ENCODE measurements at regions not wholly inside any gene's neighbourhood (a gene's known extent, or its start where the extent isn't known, plus 50 kb on each side); places are given as distances from the start of the nearest gene placed in this dataset.

- H3K27me3 ChIP-seq (ENCODE audit: control insufficient read depth in 2 of 2, insufficient read depth in 2 of 2, low read length in 2 of 2): no peaks in the 10 kb centered on the region
- H3K27ac ChIP-seq (ENCODE audit: low read depth in 2 of 2, low read length in 2 of 2): no peak overlapping the region
- H3K9me3 ChIP-seq (ENCODE audit: control insufficient read depth in 2 of 2, low read length in 2 of 2): no peaks in the 10 kb centered on the region
- no peaks in the 10 kb centered on the region for H3K4me1 ChIP-seq (ENCODE audit: control insufficient read depth in 2 of 2, insufficient read depth in 2 of 2, low read length in 2 of 2)
- no peak overlapping the region for H3K4me3 ChIP-seq (ENCODE audit: low read length in 2 of 2)
- no peaks in the 10 kb centered on the region for H3K36me3 ChIP-seq (ENCODE audit: control insufficient read depth in 2 of 2, insufficient read depth in 2 of 2, low read length in 2 of 2)
- no peak overlapping the region for H3K9ac ChIP-seq (ENCODE audit: low read depth in 1 of 2, low read length in 2 of 2)
Measured at GRCh38 chr1:229033480-229033879, 237.4 kb upstream of the RAB4A start.

- Histone ChIP-seq H3K4me3 (ENCODE audit: low read length in 2 of 2) (no peak overlapping the region), H3K9me3 (ENCODE audit: control insufficient read depth in 2 of 2, low read length in 2 of 2) (no peaks in the 10 kb centered on the region), H3K27ac (ENCODE audit: low read depth in 2 of 2, low read length in 2 of 2) (no peak overlapping the region), H3K27me3 (ENCODE audit: control insufficient read depth in 2 of 2, insufficient read depth in 2 of 2, low read length in 2 of 2) (no peaks in the 10 kb centered on the region), H3K36me3 (ENCODE audit: control insufficient read depth in 2 of 2, insufficient read depth in 2 of 2, low read length in 2 of 2) (no peaks in the 10 kb centered on the region), H3K9ac (ENCODE audit: low read depth in 1 of 2, low read length in 2 of 2) (no peak overlapping the region), H3K4me1 (ENCODE audit: control insufficient read depth in 2 of 2, insufficient read depth in 2 of 2, low read length in 2 of 2) (no peaks in the 10 kb centered on the region)
Measured at GRCh38 chr1:229034342-229034741, 236.6 kb upstream of the RAB4A start.

GRCh38 chr1:229035054-229035747 lies 235.7 kb upstream of the RAB4A start:
- Histone ChIP-seq H3K36me3 (ENCODE audit: control insufficient read depth in 2 of 2, insufficient read depth in 2 of 2, low read length in 2 of 2) (no peaks in the 10 kb centered on the region), H3K9me3 (ENCODE audit: control insufficient read depth in 2 of 2, low read length in 2 of 2) (no peaks in the 10 kb centered on the region), H3K4me3 (ENCODE audit: low read length in 2 of 2) (no peak overlapping the region), H3K4me1 (ENCODE audit: control insufficient read depth in 2 of 2, insufficient read depth in 2 of 2, low read length in 2 of 2) (no peaks in the 10 kb centered on the region), H3K27me3 (ENCODE audit: control insufficient read depth in 2 of 2, insufficient read depth in 2 of 2, low read length in 2 of 2) (no peaks in the 10 kb centered on the region), H3K9ac (ENCODE audit: low read depth in 1 of 2, low read length in 2 of 2) (no peak overlapping the region), H3K27ac (ENCODE audit: low read depth in 2 of 2, low read length in 2 of 2) (no peak overlapping the region)

GRCh38 chr1:229035748-229036082 lies 235.2 kb upstream of the RAB4A start:
- H3K4me1 ChIP-seq (ENCODE audit: control insufficient read depth in 2 of 2, insufficient read depth in 2 of 2, low read length in 2 of 2): no peaks in the 10 kb centered on the region
- no peak overlapping the region for H3K27ac ChIP-seq (ENCODE audit: low read depth in 2 of 2, low read length in 2 of 2)
- no peaks in the 10 kb centered on the region for H3K9me3 ChIP-seq (ENCODE audit: control insufficient read depth in 2 of 2, low read length in 2 of 2)

GRCh38 chr1:229037806-229038405 lies 233.0 kb upstream of the RAB4A start:
- H3K4me3 ChIP-seq (ENCODE audit: low read length in 2 of 2): no peak overlapping the region
- H3K9ac ChIP-seq (ENCODE audit: low read depth in 1 of 2, low read length in 2 of 2): no peak overlapping the region
- no peaks in the 10 kb centered on the region for H3K36me3 ChIP-seq (ENCODE audit: control insufficient read depth in 2 of 2, insufficient read depth in 2 of 2, low read length in 2 of 2)
- H3K9me3 ChIP-seq (ENCODE audit: control insufficient read depth in 2 of 2, low read length in 2 of 2): no peaks in the 10 kb centered on the region
- H3K4me1 ChIP-seq (ENCODE audit: control insufficient read depth in 2 of 2, insufficient read depth in 2 of 2, low read length in 2 of 2): no peaks in the 10 kb centered on the region
- no peaks in the 10 kb centered on the region for H3K27me3 ChIP-seq (ENCODE audit: control insufficient read depth in 2 of 2, insufficient read depth in 2 of 2, low read length in 2 of 2)
- no peak overlapping the region for H3K27ac ChIP-seq (ENCODE audit: low read depth in 2 of 2, low read length in 2 of 2)

More at GRCh38 chr1:229035748-229036082, 235.2 kb upstream of the RAB4A start:
- no peak overlapping the region for H3K4me3 ChIP-seq (ENCODE audit: low read length in 2 of 2)
- no peak overlapping the region for H3K9ac ChIP-seq (ENCODE audit: low read depth in 1 of 2, low read length in 2 of 2)
- no peaks in the 10 kb centered on the region for H3K36me3 ChIP-seq (ENCODE audit: control insufficient read depth in 2 of 2, insufficient read depth in 2 of 2, low read length in 2 of 2)
- H3K27me3 ChIP-seq (ENCODE audit: control insufficient read depth in 2 of 2, insufficient read depth in 2 of 2, low read length in 2 of 2): no peaks in the 10 kb centered on the region

- H3K4me3 ChIP-seq (ENCODE audit: low read length in 2 of 2): no peak overlapping the region
- H3K9ac ChIP-seq (ENCODE audit: low read depth in 1 of 2, low read length in 2 of 2): no peak overlapping the region
- no peaks in the 10 kb centered on the region for H3K36me3 ChIP-seq (ENCODE audit: control insufficient read depth in 2 of 2, insufficient read depth in 2 of 2, low read length in 2 of 2)
- H3K9me3 ChIP-seq (ENCODE audit: control insufficient read depth in 2 of 2, low read length in 2 of 2): no peaks in the 10 kb centered on the region
- no peak overlapping the region for H3K27ac ChIP-seq (ENCODE audit: low read depth in 2 of 2, low read length in 2 of 2)
- no peaks in the 10 kb centered on the region for H3K4me1 ChIP-seq (ENCODE audit: control insufficient read depth in 2 of 2, insufficient read depth in 2 of 2, low read length in 2 of 2)
- no peaks in the 10 kb centered on the region for H3K27me3 ChIP-seq (ENCODE audit: control insufficient read depth in 2 of 2, insufficient read depth in 2 of 2, low read length in 2 of 2)
Measured at GRCh38 chr1:229040630-229041358, 230.1 kb upstream of the RAB4A start.

- Histone ChIP-seq H3K36me3 (ENCODE audit: control insufficient read depth in 2 of 2, insufficient read depth in 2 of 2, low read length in 2 of 2) (no peaks in the 10 kb centered on the region), H3K4me1 (ENCODE audit: control insufficient read depth in 2 of 2, insufficient read depth in 2 of 2, low read length in 2 of 2) (no peaks in the 10 kb centered on the region), H3K27ac (ENCODE audit: low read depth in 2 of 2, low read length in 2 of 2) (no peak overlapping the region), H3K27me3 (ENCODE audit: control insufficient read depth in 2 of 2, insufficient read depth in 2 of 2, low read length in 2 of 2) (no peaks in the 10 kb centered on the region), H3K4me3 (ENCODE audit: low read length in 2 of 2) (no peak overlapping the region), H3K9me3 (ENCODE audit: control insufficient read depth in 2 of 2, low read length in 2 of 2) (no peaks in the 10 kb centered on the region), H3K9ac (ENCODE audit: low read depth in 1 of 2, low read length in 2 of 2) (no peak overlapping the region)
Measured at GRCh38 chr1:229041946-229042345, 229.0 kb upstream of the RAB4A start.

GRCh38 chr1:229042482-229042881 lies 228.4 kb upstream of the RAB4A start:
- H3K36me3 ChIP-seq (ENCODE audit: control insufficient read depth in 2 of 2, insufficient read depth in 2 of 2, low read length in 2 of 2): no peaks in the 10 kb centered on the region
- H3K27me3 ChIP-seq (ENCODE audit: control insufficient read depth in 2 of 2, insufficient read depth in 2 of 2, low read length in 2 of 2): no peaks in the 10 kb centered on the region
- H3K9ac ChIP-seq (ENCODE audit: low read depth in 1 of 2, low read length in 2 of 2): no peak overlapping the region
- H3K27ac ChIP-seq (ENCODE audit: low read depth in 2 of 2, low read length in 2 of 2): no peak overlapping the region
- no peaks in the 10 kb centered on the region for H3K9me3 ChIP-seq (ENCODE audit: control insufficient read depth in 2 of 2, low read length in 2 of 2)
- H3K4me3 ChIP-seq (ENCODE audit: low read length in 2 of 2): no peak overlapping the region
- no peaks in the 10 kb centered on the region for H3K4me1 ChIP-seq (ENCODE audit: control insufficient read depth in 2 of 2, insufficient read depth in 2 of 2, low read length in 2 of 2)

- Histone ChIP-seq H3K27ac (ENCODE audit: low read depth in 2 of 2, low read length in 2 of 2) (no peak overlapping the region), H3K4me3 (ENCODE audit: low read length in 2 of 2) (no peak overlapping the region), H3K9ac (ENCODE audit: low read depth in 1 of 2, low read length in 2 of 2) (no peak overlapping the region), H3K9me3 (ENCODE audit: control insufficient read depth in 2 of 2, low read length in 2 of 2) (no peaks in the 10 kb centered on the region), H3K36me3 (ENCODE audit: control insufficient read depth in 2 of 2, insufficient read depth in 2 of 2, low read length in 2 of 2) (no peaks in the 10 kb centered on the region), H3K27me3 (ENCODE audit: control insufficient read depth in 2 of 2, insufficient read depth in 2 of 2, low read length in 2 of 2) (no peaks in the 10 kb centered on the region), H3K4me1 (ENCODE audit: control insufficient read depth in 2 of 2, insufficient read depth in 2 of 2, low read length in 2 of 2) (no peaks in the 10 kb centered on the region)
Measured at GRCh38 chr1:229043115-229043514, 227.8 kb upstream of the RAB4A start.

- H3K36me3 ChIP-seq (ENCODE audit: control insufficient read depth in 2 of 2, insufficient read depth in 2 of 2, low read length in 2 of 2): no peaks in the 10 kb centered on the region
- H3K9me3 ChIP-seq (ENCODE audit: control insufficient read depth in 2 of 2, low read length in 2 of 2): no peaks in the 10 kb centered on the region
- H3K4me3 ChIP-seq (ENCODE audit: low read length in 2 of 2): no peak overlapping the region
- no peaks in the 10 kb centered on the region for H3K4me1 ChIP-seq (ENCODE audit: control insufficient read depth in 2 of 2, insufficient read depth in 2 of 2, low read length in 2 of 2)
- no peaks in the 10 kb centered on the region for H3K27me3 ChIP-seq (ENCODE audit: control insufficient read depth in 2 of 2, insufficient read depth in 2 of 2, low read length in 2 of 2)
- H3K27ac ChIP-seq (ENCODE audit: low read depth in 2 of 2, low read length in 2 of 2): no peak overlapping the region
- no peak overlapping the region for H3K9ac ChIP-seq (ENCODE audit: low read depth in 1 of 2, low read length in 2 of 2)
Measured at GRCh38 chr1:229046251-229046853, 224.6 kb upstream of the RAB4A start.
